Ascending aorta (tissue), 2 donors: ENCODE measurements at regions not wholly inside any gene's neighbourhood (a gene's known extent, or its start where the extent isn't known, plus 50 kb on each side); places are given as distances from the start of the nearest gene placed in this dataset.
"Not testable (repeated sequence)": the region's sequence is repeated elsewhere in the genome, so short reads cannot be mapped to it uniquely, and the experiment has no call there.

ENCODE experiments used
- DNase-seq, 2 donors: peaks; one replicate each; pipeline ENCODE4 v3.0.0-alpha.2; 2019; ENCODE audit warnings: low spot score in 2 of 2
- H3K27ac ChIP-seq, 2 donors: fragments of 200-600 bp; sonication (generic); one replicate each; pipeline ENCODE4 v1.5.1; 2016 to 2017; ENCODE audit warnings: mild to moderate bottlenecking in 1 of 2
- H3K27me3 ChIP-seq: fragments of 200-600 bp; sonication (generic); one replicate; pipeline ENCODE4 v1.5.1; 2017
- H3K36me3 ChIP-seq, 2 donors: fragments of 200-600 bp; sonication (generic); one replicate each; pipeline ENCODE4 v1.5.1; 2016
- H3K4me1 ChIP-seq, 2 donors: fragments of 200-600 bp; sonication (generic); one replicate each; pipeline ENCODE4 v1.5.1; 2016 to 2017; ENCODE audit warnings: mild to moderate bottlenecking in 1 of 2
- H3K4me3 ChIP-seq, 2 donors: fragments of 200-600 bp; sonication (generic); one replicate each; pipeline ENCODE4 v1.5.1; 2016 to 2017; ENCODE audit warnings: mild to moderate bottlenecking in 1 of 2
- H3K9me3 ChIP-seq, 2 donors: fragments of 200-600 bp; sonication (generic); one replicate each; pipeline ENCODE4 v1.5.1; 2016
- CTCF ChIP-seq, 3 experiments: fragments of 200-600 bp in 2 of 3; fragments of 450-650 bp in 1 of 3; sonication (generic) in 2 of 3; IDR thresholded peaks; one replicate each; pipeline ENCODE4 v1.5.1; 2016 to 2019; ENCODE audit warnings: antibody characterized with exemption in 3 of 3, mild to moderate bottlenecking in 1 of 3, moderate library complexity in 1 of 3
- intact Hi-C: fragments of 100-400 bp; cut with DNase I; formaldehyde crosslinking; loops from one replicate; pipeline ENCODE4 v1.15.1; 2023

- Histone ChIP-seq H3K36me3 (no peaks in the 10 kb centered on the region), H3K27me3 (no peaks in the 10 kb centered on the region), H3K4me3 (no peak overlapping the region), H3K4me1 (no peaks in the 10 kb centered on the region), H3K9me3 (no peaks in the 10 kb centered on the region), H3K27ac (no peak overlapping the region)
- no peak for TF ChIP-seq CTCF (IDR thresholded peaks at IDR 0.05)
- intact Hi-C loops: no loop called here
- no peak for DNase-seq
Observed at GRCh38 chr7:84855758-84856157, 331.1 kb downstream of the SEMA3D start.

- H3K4me1 ChIP-seq, H3K4me3 ChIP-seq, H3K9me3 ChIP-seq, intact Hi-C loops, H3K27me3 ChIP-seq, DNase-seq, H3K36me3 ChIP-seq, H3K27ac ChIP-seq: not testable (repeated sequence)
Observed at GRCh38 chr7:84848974-84849372, 337.9 kb downstream of the SEMA3D start.

GRCh38 chr7:84848219-84848973 is 338.5 kb downstream of the SEMA3D start:
- no peak for TF ChIP-seq CTCF (IDR thresholded peaks at IDR 0.05)
- intact Hi-C loops: no loop called here
- Histone ChIP-seq H3K36me3 (no peaks in the 10 kb centered on the region), H3K9me3 (no peaks in the 10 kb centered on the region), H3K4me3 (no peak overlapping the region), H3K27ac (no peak overlapping the region), H3K4me1 (no peaks in the 10 kb centered on the region), H3K27me3 (no peaks in the 10 kb centered on the region)
- DNase-seq: no peak

- H3K36me3 ChIP-seq: no peaks in the 10 kb centered on the region
- H3K27ac ChIP-seq: no peak overlapping the region
- H3K27me3 ChIP-seq: no peaks in the 10 kb centered on the region
- intact Hi-C loops: no loop called here
- no peak for TF ChIP-seq CTCF (IDR thresholded peaks at IDR 0.05)
- no peaks in the 10 kb centered on the region for H3K4me1 ChIP-seq
- no peak overlapping the region for H3K4me3 ChIP-seq
- H3K9me3 ChIP-seq: no peaks in the 10 kb centered on the region
- DNase-seq: no peak
Observed at GRCh38 chr7:84847790-84848189, 339.1 kb downstream of the SEMA3D start.

- Histone ChIP-seq H3K4me3 (no peak overlapping the region), H3K4me1 (no peaks in the 10 kb centered on the region), H3K27ac (no peak overlapping the region), H3K9me3 (no peaks in the 10 kb centered on the region), H3K36me3 (no peaks in the 10 kb centered on the region), H3K27me3 (no peaks in the 10 kb centered on the region)
- intact Hi-C loops: no loop called here
- no peak for TF ChIP-seq CTCF (IDR thresholded peaks at IDR 0.05)
- DNase-seq: no peak
Observed at GRCh38 chr7:84847038-84847437, 339.8 kb downstream of the SEMA3D start.

- no peaks in the 10 kb centered on the region for H3K4me1 ChIP-seq
- intact Hi-C loops: no loop called here
- no peaks in the 10 kb centered on the region for H3K9me3 ChIP-seq
Observed at GRCh38 chr7:84845971-84846370, 340.9 kb downstream of the SEMA3D start.

More at GRCh38 chr7:84845971-84846370, 340.9 kb downstream of the SEMA3D start:
- H3K27ac ChIP-seq: no peak overlapping the region
- H3K36me3 ChIP-seq: no peaks in the 10 kb centered on the region
- TF ChIP-seq CTCF (IDR thresholded peaks at IDR 0.05): no peak
- H3K4me3 ChIP-seq: no peak overlapping the region
- H3K27me3 ChIP-seq: no peaks in the 10 kb centered on the region
- no peak for DNase-seq
